HuH-7 (cell line): ENCODE measurements at regions not wholly inside any gene's neighbourhood (a gene's known extent, or its start where the extent isn't known, plus 50 kb on each side); places are given as distances from the start of the nearest gene placed in this dataset.
"Not testable (repeated sequence)": the region's sequence is repeated elsewhere in the genome, so short reads cannot be mapped to it uniquely, and the experiment has no call there.

Source experiments
- DNase-seq: peaks from one replicate; pipeline ENCODE4 v3.0.0; 2011; ENCODE audit warnings: low spot score

GRCh38 chr4:60885011-60885410, 315.1 kb upstream of the ADGRL3 start:
- no peak for DNase-seq

GRCh38 chr4:60890743-60891142, 309.4 kb upstream of the ADGRL3 start:
- DNase-seq = no peak

GRCh38 chr4:60891947-60892346, 308.2 kb upstream of the ADGRL3 start:
- DNase-seq = no peak

- no peak for DNase-seq
Observed at GRCh38 chr4:60897415-60897814, 302.7 kb upstream of the ADGRL3 start.

- no peak for DNase-seq
Observed at GRCh38 chr4:60905162-60905561, 295.0 kb upstream of the ADGRL3 start.

GRCh38 chr4:60911127-60911526, 289.0 kb upstream of the ADGRL3 start:
- DNase-seq = no peak

- no peak for DNase-seq
Observed at GRCh38 chr4:60913002-60913401, 287.1 kb upstream of the ADGRL3 start.

- no peak for DNase-seq
Observed at GRCh38 chr4:60913671-60914070, 286.5 kb upstream of the ADGRL3 start.

GRCh38 chr4:60921735-60922134, 278.4 kb upstream of the ADGRL3 start:
- not testable (repeated sequence) for DNase-seq

GRCh38 chr4:60923075-60923474, 277.1 kb upstream of the ADGRL3 start:
- no peak for DNase-seq

GRCh38 chr4:60926624-60927023, 273.5 kb upstream of the ADGRL3 start:
- DNase-seq = no peak

- DNase-seq = no peak
Observed at GRCh38 chr4:60930866-60931265, 269.3 kb upstream of the ADGRL3 start.

- DNase-seq = no peak
Observed at GRCh38 chr4:60934566-60935295, 265.4 kb upstream of the ADGRL3 start.

GRCh38 chr4:60938181-60938580, 261.9 kb upstream of the ADGRL3 start:
- no peak for DNase-seq

- no peak for DNase-seq
Observed at GRCh38 chr4:60938621-60939020, 261.5 kb upstream of the ADGRL3 start.

GRCh38 chr4:60944060-60944459, 256.1 kb upstream of the ADGRL3 start:
- no peak for DNase-seq

- no peak for DNase-seq
Observed at GRCh38 chr4:60945641-60946040, 254.5 kb upstream of the ADGRL3 start.

GRCh38 chr4:60948008-60948407, 252.1 kb upstream of the ADGRL3 start:
- DNase-seq = no peak

GRCh38 chr4:60952921-60953320, 247.2 kb upstream of the ADGRL3 start:
- DNase-seq = no peak

- DNase-seq = no peak
Observed at GRCh38 chr4:60953826-60954225, 246.3 kb upstream of the ADGRL3 start.

GRCh38 chr4:60962286-60962685, 237.8 kb upstream of the ADGRL3 start:
- no peak for DNase-seq

GRCh38 chr4:60981534-60981933, 218.6 kb upstream of the ADGRL3 start:
- DNase-seq = no peak

- no peak for DNase-seq
Observed at GRCh38 chr4:60989141-60989540, 211.0 kb upstream of the ADGRL3 start.

- DNase-seq = no peak
Observed at GRCh38 chr4:60992037-60992436, 208.1 kb upstream of the ADGRL3 start.
